ENCODE measurements at regions not wholly inside any gene's neighbourhood (a gene's known extent, or its start where the extent isn't known, plus 50 kb on each side); places are given as distances from the start of the nearest gene placed in this dataset.
A peak's percentile ranks its signal among the peaks of the same experiment; 100 is the strongest.

DNA sequence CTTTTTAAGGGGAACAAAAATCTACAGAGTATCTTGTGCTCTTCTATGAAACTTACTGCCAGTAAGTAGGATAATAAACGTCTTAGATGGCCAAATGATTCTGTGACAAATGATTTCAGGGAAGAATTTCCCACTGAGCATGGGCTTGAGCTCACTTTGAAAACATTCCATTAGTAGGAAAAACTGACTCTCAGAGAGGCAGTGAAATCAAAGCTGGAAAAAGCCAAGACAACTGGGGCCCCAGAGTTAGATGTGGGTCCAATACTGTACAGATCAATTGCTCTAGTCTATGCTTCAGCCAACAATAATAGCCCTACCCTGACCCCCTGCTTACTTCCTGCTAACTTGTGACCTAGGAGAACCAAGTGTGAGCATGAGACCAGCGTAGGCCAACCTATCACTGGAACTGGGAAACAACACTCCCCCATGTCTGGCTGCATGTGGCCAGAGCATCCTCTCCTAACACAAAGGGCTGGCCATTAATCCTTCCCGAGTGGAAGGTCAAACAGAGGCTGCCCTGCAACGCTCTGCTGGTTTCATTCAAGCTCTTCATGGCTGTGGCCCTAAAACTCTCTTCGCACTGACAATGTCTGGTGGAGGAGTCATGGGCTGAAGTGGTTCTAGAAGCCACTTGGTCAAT is 68.8 kb downstream of the FOXB1 start:
- no peaks in the 10 kb centered on the region for H3F3A ChIP-seq (replicated peaks; ENCODE audit: low read depth)
- H3K4me1 Mint-ChIP-seq = peaks cover 49% of the 10 kb centered on the region
- H3K9me3 Mint-ChIP-seq = peaks cover 6% of the 10 kb centered on the region; the same call in 1 of the 3 replicates
- H3K4me3 ChIP-seq = no peak overlapping the region
- no peaks in the 10 kb centered on the region for H4K20me1 ChIP-seq (replicated peaks; ENCODE audit: insufficient read depth)
- H3K79me2 ChIP-seq (replicated peaks; ENCODE audit: insufficient read depth) = no peaks in the 10 kb centered on the region
- no peak overlapping the region; the same call in 1 of the 2 replicates for H3K27ac Mint-ChIP-seq
- no peaks in the 10 kb centered on the region for H3K36me3 ChIP-seq (ENCODE audit: insufficient read depth)
- no peak overlapping the region for H3K4me2 ChIP-seq
- no peaks in the 10 kb centered on the region for H3K27me3 ChIP-seq (ENCODE audit: insufficient read depth)
- TF ChIP-seq ZNF114 (CRISPR knock-in tag; IDR thresholded peaks at IDR 0.05) (no peak), STAT1 (IDR thresholded peaks at IDR 0.05; ENCODE audit: unreplicated experiment) (no peak), ZNF331 (CRISPR knock-in tag; IDR thresholded peaks at IDR 0.05; ENCODE audit: low read depth) (no peak)
- TF ChIP-seq, protein P1, sequence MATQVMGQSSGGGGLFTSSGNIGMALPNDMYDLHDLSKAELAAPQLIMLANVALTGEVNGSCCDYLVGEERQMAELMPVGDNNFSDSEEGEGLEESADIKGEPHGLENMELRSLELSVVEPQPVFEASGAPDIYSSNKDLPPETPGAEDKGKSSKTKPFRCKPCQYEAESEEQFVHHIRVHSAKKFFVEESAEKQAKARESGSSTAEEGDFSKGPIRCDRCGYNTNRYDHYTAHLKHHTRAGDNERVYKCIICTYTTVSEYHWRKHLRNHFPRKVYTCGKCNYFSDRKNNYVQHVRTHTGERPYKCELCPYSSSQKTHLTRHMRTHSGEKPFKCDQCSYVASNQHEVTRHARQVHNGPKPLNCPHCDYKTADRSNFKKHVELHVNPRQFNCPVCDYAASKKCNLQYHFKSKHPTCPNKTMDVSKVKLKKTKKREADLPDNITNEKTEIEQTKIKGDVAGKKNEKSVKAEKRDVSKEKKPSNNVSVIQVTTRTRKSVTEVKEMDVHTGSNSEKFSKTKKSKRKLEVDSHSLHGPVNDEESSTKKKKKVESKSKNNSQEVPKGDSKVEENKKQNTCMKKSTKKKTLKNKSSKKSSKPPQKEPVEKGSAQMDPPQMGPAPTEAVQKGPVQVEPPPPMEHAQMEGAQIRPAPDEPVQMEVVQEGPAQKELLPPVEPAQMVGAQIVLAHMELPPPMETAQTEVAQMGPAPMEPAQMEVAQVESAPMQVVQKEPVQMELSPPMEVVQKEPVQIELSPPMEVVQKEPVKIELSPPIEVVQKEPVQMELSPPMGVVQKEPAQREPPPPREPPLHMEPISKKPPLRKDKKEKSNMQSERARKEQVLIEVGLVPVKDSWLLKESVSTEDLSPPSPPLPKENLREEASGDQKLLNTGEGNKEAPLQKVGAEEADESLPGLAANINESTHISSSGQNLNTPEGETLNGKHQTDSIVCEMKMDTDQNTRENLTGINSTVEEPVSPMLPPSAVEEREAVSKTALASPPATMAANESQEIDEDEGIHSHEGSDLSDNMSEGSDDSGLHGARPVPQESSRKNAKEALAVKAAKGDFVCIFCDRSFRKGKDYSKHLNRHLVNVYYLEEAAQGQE (IDR thresholded peaks at IDR 0.05; ENCODE audit: unreplicated experiment) = no peak
- H3K9me2 ChIP-seq (ENCODE audit: insufficient read depth) = no peaks in the 10 kb centered on the region
- no peak overlapping the region for H3K4me3 Mint-ChIP-seq
- no peak overlapping the region for H2AFZ ChIP-seq
- no peak for ATAC-seq
- H3K36me3 Mint-ChIP-seq (ENCODE audit: low read depth) = peaks cover 7% of the 10 kb centered on the region; the same call in 1 of the 3 replicates
- DNase-seq (ENCODE audit: low spot score) = no peak
- peaks cover 3% of the 10 kb centered on the region for H3K27me3 Mint-ChIP-seq (ENCODE audit: insufficient read depth, low read depth, poor library complexity)
- H3K27ac ChIP-seq (ENCODE audit: low read depth) = no peak overlapping the region
- peaks cover 41% of the 10 kb centered on the region for H3K4me1 ChIP-seq (ENCODE audit: insufficient read depth)

DNA sequence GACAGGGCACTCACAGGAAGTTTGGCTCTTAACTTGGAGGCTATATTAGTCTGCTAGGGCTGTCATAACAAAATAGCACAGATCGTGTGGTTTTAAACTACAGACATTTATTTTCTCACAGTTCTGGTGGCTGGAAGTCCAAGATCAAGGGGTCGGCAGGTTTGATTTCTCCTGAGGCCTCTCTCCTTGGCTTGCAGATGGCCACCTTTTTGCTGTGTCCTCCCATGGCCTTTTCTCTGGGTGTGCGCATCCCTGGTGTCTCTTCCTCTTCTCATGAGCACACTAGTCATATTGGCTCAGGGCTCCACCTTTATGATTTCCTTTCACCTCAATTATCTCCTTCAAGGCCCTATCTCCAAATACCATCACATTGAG is 69.3 kb downstream of the FOXB1 start:
- Mint-ChIP-seq H3K27ac (no peak overlapping the region; the same call in 1 of the 2 replicates), H3K36me3 (ENCODE audit: low read depth) (peaks cover 7% of the 10 kb centered on the region; the same call in 1 of the 3 replicates), H3K27me3 (ENCODE audit: insufficient read depth, low read depth, poor library complexity) (peaks cover 3% of the 10 kb centered on the region), H3K4me1 (peaks cover 53% of the 10 kb centered on the region), H3K4me3 (no peak overlapping the region), H3K9me3 (peaks cover 6% of the 10 kb centered on the region; the same call in 1 of the 3 replicates)
- ATAC-seq (no peak), DNase-seq (ENCODE audit: low spot score) (no peak)
- no peaks in the 10 kb centered on the region for H4K20me1 ChIP-seq (replicated peaks; ENCODE audit: insufficient read depth)
- no peaks in the 10 kb centered on the region for H3K27me3 ChIP-seq (ENCODE audit: insufficient read depth)
- H3K4me3 ChIP-seq = no peak overlapping the region
- peaks cover 46% of the 10 kb centered on the region for H3K4me1 ChIP-seq (ENCODE audit: insufficient read depth)
- no peaks in the 10 kb centered on the region for H3K36me3 ChIP-seq (ENCODE audit: insufficient read depth)
- 0 out of 2 replicates have a peak overlapping the region, but pooled peaks have one; percentile 43 for H2AFZ ChIP-seq
- H3F3A ChIP-seq (replicated peaks; ENCODE audit: low read depth) = no peaks in the 10 kb centered on the region
- no peak overlapping the region for H3K27ac ChIP-seq (ENCODE audit: low read depth)
- H3K9me2 ChIP-seq (ENCODE audit: insufficient read depth) = no peaks in the 10 kb centered on the region
- no peaks in the 10 kb centered on the region for H3K79me2 ChIP-seq (replicated peaks; ENCODE audit: insufficient read depth)
- H3K4me2 ChIP-seq = no peak overlapping the region
- TF ChIP-seq CREB1 (CRISPR knock-in tag; IDR thresholded peaks at IDR 0.05; ENCODE audit: low read depth) (no peak), POLR2AphosphoS5 (IDR thresholded peaks at IDR 0.05; ENCODE audit: low read depth) (no peak), EZH2 (IDR thresholded peaks at IDR 0.05; ENCODE audit: low read depth, unreplicated experiment) (no peak)
- TF ChIP-seq, protein P2, sequence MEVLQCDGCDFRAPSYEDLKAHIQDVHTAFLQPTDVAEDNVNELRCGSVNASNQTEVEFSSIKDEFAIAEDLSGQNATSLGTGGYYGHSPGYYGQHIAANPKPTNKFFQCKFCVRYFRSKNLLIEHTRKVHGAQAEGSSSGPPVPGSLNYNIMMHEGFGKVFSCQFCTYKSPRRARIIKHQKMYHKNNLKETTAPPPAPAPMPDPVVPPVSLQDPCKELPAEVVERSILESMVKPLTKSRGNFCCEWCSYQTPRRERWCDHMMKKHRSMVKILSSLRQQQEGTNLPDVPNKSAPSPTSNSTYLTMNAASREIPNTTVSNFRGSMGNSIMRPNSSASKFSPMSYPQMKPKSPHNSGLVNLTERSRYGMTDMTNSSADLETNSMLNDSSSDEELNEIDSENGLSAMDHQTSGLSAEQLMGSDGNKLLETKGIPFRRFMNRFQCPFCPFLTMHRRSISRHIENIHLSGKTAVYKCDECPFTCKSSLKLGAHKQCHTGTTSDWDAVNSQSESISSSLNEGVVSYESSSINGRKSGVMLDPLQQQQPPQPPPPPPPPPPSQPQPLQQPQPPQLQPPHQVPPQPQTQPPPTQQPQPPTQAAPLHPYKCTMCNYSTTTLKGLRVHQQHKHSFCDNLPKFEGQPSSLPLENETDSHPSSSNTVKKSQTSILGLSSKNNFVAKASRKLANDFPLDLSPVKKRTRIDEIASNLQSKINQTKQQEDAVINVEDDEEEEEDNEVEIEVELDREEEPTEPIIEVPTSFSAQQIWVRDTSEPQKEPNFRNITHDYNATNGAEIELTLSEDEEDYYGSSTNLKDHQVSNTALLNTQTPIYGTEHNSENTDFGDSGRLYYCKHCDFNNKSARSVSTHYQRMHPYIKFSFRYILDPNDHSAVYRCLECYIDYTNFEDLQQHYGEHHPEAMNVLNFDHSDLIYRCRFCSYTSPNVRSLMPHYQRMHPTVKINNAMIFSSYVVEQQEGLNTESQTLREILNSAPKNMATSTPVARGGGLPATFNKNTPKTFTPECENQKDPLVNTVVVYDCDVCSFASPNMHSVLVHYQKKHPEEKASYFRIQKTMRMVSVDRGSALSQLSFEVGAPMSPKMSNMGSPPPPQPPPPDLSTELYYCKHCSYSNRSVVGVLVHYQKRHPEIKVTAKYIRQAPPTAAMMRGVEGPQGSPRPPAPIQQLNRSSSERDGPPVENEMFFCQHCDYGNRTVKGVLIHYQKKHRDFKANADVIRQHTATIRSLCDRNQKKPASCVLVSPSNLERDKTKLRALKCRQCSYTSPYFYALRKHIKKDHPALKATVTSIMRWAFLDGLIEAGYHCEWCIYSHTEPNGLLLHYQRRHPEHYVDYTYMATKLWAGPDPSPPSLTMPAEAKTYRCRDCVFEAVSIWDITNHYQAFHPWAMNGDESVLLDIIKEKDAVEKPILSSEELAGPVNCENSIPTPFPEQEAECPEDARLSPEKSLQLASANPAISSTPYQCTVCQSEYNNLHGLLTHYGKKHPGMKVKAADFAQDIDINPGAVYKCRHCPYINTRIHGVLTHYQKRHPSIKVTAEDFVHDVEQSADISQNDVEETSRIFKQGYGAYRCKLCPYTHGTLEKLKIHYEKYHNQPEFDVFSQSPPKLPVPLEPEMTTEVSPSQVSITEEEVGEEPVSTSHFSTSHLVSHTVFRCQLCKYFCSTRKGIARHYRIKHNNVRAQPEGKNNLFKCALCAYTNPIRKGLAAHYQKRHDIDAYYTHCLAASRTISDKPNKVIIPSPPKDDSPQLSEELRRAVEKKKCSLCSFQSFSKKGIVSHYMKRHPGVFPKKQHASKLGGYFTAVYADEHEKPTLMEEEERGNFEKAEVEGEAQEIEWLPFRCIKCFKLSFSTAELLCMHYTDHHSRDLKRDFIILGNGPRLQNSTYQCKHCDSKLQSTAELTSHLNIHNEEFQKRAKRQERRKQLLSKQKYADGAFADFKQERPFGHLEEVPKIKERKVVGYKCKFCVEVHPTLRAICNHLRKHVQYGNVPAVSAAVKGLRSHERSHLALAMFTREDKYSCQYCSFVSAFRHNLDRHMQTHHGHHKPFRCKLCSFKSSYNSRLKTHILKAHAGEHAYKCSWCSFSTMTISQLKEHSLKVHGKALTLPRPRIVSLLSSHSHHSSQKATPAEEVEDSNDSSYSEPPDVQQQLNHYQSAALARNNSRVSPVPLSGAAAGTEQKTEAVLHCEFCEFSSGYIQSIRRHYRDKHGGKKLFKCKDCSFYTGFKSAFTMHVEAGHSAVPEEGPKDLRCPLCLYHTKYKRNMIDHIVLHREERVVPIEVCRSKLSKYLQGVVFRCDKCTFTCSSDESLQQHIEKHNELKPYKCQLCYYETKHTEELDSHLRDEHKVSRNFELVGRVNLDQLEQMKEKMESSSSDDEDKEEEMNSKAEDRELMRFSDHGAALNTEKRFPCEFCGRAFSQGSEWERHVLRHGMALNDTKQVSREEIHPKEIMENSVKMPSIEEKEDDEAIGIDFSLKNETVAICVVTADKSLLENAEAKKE (CRISPR knock-in tag; IDR thresholded peaks at IDR 0.05) = no peak
- TF ChIP-seq, protein P1 (IDR thresholded peaks at IDR 0.05; ENCODE audit: unreplicated experiment) = no peak
